22Rv1 (cell line): ENCODE measurements at regions not wholly inside any gene's neighbourhood (a gene's known extent, or its start where the extent isn't known, plus 50 kb on each side); places are given as distances from the start of the nearest gene placed in this dataset.

Experiments
- CTCF ChIP-seq: fragments of 450-650 bp; IDR thresholded peaks from 2 replicates; pipeline ENCODE4 v1.5.1; 2017; ENCODE audit warnings: mild to moderate bottlenecking
- ZFX ChIP-seq: fragments of 450-650 bp; IDR thresholded peaks from 2 replicates; pipeline ENCODE4 v1.6.1; 2017; ENCODE audit warnings: antibody characterized with exemption, borderline replicate concordance

GRCh38 chr12:115572440-115572839 lies 705.1 kb downstream of the MED13L start:
- no peak for TF ChIP-seq CTCF
- TF ChIP-seq ZFX, result no peak
